HG03457 (cell line): ENCODE measurements at regions not wholly inside any gene's neighbourhood (a gene's known extent, or its start where the extent isn't known, plus 50 kb on each side); places are given as distances from the start of the nearest gene placed in this dataset.

Source experiments
- ATAC-seq: cut with Tn5 transposase; IDR thresholded peaks from one replicate; pipeline ENCODE4 v1.9.1; 2021; ENCODE audit warnings: moderate number of reproducible peaks; ENCODE audit not compliant: unreplicated experiment

DNA sequence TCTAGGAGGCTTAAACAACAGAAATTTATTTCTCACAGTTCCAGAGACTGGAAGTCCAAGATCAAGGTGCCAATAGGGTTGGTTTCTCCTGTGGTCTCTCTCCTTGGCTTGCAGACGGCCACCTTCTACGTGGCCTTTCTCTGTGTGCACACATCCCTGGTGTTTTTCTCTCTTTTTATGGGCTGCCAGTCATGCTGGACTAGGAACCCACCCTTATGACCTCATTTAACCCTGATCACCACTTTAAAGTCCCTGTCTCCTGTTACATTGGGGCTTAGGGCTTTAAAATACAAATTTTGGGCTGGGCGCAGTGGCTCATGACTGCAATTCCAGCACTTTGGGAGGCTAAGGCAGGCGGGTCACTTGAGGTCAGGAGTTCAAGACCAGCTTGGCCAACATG is 157.1 kb downstream of the TLE1 start:
- ATAC-seq, result no peak

DNA sequence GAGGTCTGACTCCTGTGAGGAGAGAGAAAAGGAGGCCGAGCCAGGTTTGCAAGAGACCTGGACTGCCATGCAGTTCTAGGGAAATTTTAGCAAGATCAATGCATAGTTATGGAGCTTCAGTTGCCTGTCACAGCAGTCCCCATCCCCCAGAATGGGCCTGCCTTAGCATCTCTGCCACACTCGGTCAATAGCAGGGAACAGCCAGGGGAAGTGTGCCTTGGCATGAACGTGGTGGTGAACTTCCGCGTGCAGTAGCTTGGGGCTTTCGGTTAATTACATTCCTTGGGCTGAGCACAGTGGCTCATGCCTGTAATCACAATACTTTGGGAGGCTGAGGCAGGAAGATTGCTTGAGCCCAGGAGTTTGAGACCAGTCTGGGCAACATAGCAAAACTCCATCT is 157.8 kb downstream of the TLE1 start:
- ATAC-seq, result no peak

DNA sequence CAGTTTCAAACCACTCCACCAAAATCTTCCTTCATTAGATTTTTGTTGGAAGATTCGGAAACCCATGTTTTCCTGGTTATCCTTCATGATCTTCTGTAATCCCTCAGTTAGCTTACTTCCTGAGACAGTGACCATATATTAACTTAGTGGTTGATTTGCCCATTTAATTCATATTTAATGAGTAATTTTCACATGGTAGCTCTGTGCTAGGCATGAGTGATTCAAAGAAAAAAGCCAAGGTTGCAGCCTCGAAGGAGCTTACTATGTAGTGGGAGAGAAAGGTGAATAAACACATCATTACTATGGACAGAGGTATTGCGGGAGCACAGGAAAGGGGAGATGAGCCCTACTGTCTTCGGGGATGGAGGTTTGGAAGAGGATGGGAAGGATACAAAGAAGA is 158.5 kb downstream of the TLE1 start:
- ATAC-seq, result no peak

DNA sequence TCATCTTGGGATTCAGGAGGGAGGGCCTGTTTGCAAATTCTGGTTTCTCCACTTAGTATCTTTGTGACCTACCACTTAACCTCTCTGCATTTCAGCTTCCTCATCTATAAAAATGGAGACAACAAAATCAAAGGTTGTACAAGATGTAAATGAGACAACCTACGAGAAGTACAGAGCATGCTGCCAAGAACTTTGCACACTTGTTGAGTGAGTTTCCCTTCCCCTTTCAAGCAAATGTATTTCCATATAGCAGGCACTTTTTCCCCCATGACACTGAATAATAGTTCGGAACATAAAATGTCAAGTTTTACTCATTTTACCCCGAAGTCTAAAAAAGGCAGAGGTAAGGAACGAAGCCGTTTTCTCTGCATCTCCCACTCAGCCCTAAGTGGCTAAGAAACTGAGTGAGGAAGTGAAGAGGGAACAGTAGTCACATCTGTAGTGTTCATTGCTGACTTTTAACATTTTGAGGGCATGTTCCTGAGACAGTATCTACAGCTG is 159.0 kb downstream of the TLE1 start:
- ATAC-seq, result no peak

DNA sequence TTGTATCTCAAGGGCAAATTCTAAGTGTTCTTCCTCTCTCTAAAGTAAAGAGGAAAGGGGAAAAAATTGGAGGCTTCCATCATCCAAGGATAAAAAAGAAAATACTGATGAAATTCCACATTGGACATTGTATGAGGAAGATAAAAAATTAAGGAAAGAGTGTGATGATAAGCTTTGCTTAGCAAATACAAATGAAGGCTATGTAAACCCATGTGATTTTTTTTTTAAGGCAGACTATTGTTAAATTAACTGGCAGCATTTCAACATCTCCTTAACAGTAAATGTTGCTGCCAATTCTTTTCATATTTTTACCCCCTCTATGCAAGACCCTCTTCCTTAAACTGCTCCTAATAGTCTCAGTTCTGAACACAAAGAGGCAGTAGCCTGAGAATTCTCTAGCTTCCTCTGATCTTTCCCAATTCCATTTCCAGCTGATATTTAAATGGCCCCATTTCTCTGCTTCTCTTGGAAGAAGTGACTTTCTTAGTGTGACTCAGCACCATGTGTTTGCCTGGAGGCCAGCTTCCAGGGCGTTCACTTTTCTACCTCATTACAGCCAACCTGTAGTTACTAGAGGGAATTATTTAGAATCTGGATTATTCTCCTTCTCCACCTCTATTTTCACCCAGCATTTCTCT is 159.7 kb downstream of the TLE1 start:
- ATAC-seq, result no peak

DNA sequence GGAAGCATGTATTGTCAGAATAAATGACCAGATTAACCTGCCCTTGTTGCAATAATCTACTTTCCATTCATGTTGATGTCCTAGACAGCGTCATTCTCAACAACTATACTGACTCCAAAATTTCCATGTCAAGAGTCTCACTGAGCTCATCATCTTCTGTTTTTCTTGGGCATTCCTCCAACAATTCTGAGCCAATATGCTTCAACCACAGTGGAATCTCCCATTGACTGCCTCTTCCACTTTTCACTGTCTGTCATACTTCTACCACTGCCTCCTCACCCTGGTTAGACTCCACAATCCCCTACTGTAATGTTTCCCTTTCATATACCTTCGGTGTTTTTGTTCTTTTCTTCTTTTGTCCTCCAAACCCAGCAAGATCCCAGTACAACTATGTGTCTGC is 162.8 kb downstream of the TLE1 start:
- ATAC-seq, result no peak

DNA sequence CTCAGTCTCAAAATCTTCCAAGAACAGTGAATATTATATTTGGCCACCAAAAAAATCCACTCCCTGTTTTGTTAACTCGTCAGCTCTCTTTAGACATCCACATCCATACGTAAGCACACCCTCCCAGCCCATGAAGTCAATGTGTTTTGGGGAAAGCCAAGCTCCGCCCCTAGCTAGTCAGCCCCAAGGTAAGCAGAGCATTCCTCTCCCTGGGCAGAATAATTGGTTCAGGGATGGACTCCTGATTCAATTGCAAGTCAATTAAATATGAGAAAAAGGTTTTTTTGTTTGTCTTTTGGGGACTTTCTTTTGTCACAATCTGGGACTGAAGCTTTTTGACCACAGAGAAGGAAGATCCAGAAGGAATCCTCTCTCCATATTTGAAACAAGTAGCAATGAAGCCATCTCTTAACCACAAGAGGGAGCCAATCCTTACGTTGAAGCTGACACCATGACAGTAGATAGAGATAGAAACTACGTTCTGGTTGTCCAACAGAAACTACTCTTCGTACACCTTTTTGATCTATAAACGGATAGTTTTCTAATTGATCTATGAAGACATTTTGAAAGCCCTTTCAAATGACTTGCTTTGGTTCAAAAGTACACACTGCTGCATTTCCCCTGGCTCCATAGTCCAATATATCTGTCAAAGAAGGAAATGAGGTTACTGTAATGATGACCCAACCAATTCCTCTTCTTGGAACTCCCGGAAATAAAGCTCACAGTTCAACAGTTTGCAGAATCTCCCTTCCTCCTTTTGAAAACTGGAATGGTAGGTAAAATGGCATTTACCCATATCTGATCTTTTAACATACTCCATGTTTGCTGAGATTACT is 166.4 kb downstream of the TLE1 start:
- no peak for ATAC-seq

DNA sequence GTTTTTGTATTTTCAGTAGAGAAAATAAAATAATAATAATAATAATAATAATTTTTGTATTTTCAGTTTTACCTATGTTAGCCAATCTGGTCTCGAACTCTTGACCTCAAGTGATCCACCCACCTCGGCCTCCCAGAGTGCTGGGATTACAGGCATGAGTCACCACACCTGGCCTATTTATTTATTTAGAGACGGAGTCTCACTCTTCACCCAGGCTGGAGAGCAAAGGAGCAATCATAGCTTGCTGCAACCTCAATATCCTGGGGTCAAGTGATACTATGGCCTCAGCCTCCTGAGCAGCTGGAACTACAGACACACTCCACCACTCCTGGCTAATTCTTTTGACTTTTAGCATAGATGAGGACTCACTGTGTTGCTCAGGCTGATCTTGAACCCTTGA is 167.5 kb downstream of the TLE1 start:
- no peak for ATAC-seq

DNA sequence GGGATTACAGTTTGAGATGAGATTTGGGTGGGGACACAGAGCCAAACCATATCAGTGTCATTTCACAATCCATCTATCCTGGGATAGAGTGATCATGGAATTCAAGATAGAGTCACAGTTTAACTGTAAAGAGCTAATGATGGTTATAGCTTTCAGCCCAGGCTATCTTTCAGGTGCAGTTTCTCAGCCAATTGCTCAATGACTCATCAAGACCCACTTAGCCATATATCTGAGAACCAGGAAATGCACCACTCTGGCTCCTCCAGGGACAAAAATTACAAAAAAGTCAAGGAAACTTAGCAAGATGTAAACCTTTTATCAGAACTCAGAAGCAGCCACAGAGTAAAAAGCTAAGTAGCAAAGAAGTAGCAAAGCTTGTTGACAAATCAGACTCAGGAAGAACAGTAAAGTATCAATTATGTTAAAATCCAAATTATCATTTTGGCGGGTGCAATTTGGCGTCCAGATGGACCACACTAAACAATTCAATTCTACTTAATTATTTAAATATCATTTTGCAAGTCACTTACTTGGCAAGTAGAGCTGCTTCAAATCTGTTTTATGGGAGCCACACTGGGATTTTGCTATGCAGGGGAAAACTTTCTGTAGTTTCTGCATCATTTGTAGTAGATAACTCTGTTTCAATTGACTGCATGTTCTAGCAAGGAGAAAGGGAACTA is 169.4 kb downstream of the TLE1 start:
- ATAC-seq, result no peak

DNA sequence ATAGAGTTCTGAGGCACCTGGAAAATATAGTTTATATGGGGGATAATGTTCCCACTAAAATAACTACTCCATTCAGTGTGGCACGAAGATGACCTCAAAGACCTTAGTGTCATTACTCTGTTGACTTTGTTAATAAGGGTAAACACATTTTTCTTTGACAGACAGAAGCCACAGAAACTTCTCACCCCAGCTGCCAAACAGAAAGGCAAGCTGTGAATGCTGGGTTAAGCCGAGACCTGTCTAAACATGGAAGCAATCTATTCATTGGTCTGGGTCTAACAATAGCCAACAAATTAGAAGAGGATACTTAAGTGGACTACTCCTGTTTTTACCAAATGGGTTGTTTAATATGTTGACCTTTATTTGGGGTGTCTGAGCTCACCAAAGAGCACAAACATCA is 171.4 kb downstream of the TLE1 start:
- ATAC-seq, result no peak

DNA sequence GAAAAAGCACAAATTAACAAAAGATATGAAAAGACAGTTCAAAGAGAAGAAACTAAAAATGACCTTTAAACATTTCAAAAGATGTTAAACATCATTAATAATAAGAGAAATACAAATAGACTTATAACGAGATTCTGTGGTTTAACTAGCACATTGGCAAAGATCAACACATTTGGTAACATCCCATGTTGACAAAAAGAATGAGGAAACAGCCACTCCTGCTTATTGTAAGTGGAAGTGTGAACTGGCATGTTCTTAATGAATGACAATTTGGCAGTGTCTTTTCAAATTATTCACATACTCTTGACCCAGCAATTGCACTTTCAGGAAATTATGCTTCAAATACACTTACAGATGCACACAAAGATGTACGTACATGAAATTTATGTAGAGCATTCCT is 176.3 kb downstream of the TLE1 start:
- ATAC-seq, result no peak

DNA sequence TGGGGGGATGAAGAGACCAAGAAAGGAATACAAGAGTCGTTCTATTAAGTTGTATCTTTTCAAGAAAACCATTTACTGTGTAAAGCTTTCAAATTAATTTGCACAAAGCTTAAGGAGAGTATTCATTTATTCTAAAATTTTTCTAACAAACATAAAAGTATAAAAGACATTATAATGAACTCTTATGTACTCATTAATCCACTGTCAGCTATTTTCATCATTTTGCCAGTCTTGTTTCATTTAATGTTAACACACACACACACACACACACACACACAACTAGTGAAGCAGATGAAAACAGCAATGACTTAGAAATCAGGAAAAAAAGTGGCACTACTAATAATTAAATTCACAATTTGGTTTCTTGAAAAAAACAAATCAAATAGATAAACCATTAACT is 176.7 kb downstream of the TLE1 start:
- no peak for ATAC-seq

DNA sequence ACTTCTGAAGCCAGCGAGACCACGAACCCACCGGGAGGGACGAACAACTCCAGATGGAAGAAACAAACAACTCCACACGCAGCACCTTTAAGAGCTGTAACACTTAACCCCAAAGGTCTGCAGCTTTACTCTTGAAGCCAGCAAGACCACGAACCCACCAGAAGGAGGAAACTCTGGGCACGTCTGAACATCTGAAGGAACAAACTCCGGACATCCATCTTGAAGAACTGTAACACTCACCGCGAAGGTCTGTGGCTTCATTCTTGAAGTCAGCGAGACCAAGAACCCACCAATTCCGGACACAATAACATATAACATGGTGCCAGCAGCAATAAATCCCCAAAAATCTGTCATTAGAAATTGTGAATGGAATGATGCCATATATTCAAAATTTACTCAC is 180.9 kb downstream of the TLE1 start:
- ATAC-seq, result no peak

DNA sequence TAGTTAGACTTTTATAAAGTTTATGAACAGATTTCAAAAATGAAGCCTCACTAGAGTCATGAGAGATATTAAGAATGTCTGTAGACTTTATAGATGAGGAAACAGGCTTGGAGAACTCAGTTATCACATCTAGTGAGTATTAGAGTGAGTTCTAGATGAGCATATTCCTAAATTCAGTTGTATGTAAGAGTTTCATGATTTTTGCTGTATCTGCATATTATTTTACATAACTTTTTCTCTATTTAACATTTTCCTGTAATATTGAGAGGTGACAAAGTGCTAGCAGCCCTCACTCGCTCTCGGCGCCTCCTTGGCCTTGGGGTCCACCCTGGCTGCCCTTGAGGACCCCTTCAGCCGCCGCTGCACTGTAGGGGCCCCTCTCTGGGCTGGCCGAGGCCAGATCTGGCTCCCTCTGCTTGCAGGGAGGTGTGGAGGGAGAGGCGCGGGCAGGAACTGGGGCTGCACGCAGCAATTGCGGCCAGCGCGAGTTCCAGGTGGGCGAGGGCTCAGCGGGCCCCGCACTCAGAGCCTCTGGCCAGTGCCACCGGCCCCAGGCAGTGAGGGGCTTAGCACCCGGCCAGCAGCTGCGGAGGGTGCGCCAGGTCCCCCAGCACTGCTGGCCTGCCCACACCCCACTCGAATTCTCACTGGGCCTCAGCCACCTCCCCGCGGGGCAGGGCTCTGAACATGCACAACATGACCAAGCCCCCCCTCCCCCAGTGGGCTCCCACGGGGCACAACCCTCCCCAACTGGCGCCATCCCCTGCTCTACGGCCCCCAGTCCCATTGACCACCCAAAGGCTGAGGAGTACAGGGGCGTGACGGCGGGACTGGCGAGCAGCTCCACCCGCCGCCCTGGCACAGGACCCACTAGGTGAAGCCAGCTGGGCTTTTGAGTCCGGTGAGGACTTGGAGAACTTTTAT is 182.1 kb downstream of the TLE1 start:
- no peak for ATAC-seq

DNA sequence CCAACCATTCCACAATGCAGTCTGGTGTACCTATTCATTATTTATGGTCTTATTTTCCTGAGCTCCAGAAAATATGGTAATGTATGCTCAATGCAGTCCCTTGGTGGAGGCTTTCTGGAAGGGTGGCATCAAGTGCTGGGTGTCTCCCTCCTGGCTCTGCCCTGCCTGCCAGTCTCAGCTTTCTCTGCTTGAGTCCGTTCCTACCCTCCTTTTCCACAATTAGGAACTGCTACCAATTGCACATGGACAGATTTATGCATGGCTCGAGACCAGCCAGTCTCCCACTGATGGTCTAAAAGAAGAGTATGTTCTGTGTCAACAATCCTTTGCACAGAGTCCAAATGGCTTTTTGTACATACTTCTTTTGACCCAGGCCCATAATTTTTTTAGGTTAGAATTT is 189.8 kb downstream of the TLE1 start:
- no peak for ATAC-seq

DNA sequence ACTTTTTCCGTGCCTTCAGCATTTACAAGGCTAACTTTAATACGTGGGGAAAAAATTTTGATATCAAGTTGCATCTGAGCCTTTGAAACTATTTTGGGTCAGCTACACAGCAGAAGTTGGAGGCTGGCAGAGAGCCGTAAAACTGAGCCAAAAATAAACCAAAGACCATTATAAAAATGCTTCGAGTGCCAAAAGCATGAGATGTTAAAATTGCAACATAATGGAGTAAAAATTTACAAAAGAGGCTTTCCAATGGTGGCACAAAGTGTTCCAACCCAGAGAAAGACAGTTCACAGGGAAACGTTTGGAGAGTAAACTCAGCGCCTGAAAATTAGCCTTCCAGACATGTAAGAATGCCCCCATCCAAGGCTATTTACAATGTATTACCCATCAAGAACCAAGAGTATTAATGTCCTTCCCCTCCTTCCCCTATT is 190.3 kb downstream of the TLE1 start:
- no peak for ATAC-seq

DNA sequence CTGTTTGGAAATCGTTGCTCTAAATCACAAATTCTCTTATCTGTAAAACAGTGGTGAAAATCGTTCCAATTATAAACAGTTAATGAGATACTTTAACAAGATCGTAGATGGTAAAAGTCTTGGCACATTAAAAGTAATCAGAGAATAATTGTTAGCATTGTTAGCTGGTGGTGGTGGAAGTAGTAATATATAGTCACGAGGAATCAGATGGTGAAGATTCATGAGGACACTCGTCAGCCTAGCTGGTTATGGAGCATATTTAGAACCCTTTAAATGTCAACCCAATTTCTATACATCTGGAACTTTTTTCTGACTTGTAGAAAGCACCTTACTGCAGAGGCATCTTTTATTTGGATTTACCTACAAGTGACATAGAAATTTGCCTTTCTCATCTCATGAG is 190.8 kb downstream of the TLE1 start:
- ATAC-seq, result no peak

DNA sequence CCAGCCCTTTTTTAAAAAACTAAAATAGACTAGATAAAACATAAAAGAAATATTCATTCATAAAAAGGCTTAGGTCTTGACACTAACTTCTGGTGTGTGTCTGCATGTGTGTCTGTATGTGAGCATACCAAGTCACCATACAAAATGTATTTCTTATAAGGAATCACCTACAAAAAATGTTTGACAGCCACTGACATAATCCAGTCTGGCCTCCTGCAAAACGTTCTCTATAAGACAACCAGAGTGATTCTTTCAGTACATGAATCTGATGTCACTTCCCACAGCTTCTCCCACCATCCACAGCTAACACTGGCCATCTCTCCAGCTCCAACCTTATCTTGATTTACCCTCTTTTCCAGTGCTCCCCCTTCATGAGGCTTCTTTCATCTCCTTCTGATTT is 192.3 kb downstream of the TLE1 start:
- ATAC-seq, result no peak

DNA sequence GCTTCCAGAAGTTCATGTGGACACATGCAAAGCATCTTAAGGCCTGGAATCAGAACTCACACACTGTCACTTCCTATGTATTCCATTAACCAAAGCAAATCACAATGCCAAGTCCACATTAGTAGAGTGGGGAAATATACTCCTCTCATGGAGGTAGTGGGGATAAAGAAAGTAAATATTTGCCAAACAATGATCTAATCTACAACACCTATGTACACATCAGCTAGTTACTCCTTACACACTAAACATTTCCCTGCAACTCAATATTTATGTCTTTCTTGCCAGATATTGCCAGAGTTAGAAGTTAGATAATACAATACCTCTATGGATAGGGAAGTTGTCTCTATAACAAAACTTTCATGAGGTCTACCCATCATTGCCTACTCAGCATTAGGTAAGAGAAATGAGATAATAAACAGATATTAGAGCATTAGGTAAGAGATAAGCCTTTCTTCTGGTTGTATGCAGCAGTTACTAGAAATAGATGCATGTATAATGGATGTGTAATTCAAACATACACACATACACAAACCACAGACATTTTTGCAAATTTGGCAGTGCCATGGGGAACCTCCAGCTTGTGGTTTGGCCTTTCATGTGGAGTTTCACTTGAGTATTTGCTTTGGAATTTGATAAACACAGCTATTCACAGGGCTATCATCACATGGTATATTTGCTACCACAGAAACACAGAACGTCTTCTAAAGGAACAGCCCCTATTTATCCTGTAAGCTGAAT is 196.5 kb downstream of the TLE1 start:
- no peak for ATAC-seq
